OCI-LY1 (cell line): ENCODE measurements at regions not wholly inside any gene's neighbourhood (a gene's known extent, or its start where the extent isn't known, plus 50 kb on each side); places are given as distances from the start of the nearest gene placed in this dataset.

Experiments used
- CTCF ChIP-seq: fragments of 200-600 bp; sonication (generic), shearing (Covaris generic); IDR thresholded peaks from 2 replicates; pipeline ENCODE4 v1.5.1; 2017; ENCODE audit warnings: mild to moderate bottlenecking, antibody characterized with exemption, low read length, moderate library complexity, mixed read lengths
- EZH2 ChIP-seq: fragments of 200-600 bp; sonication (generic), shearing (Covaris generic); IDR thresholded peaks from 2 replicates; pipeline ENCODE4 v1.8.0; 2017; ENCODE audit warnings: borderline replicate concordance, mixed run types, mild to moderate bottlenecking, antibody characterized with exemption, low read length, moderate library complexity, mixed read lengths

- TF ChIP-seq CTCF, result no peak
- no peak for TF ChIP-seq EZH2
These were observed 130.2 kb upstream of the PPP1R26 start for GRCh38 chr9:135349212-135350002.
